ENCODE measurements at regions not wholly inside any gene's neighbourhood (a gene's known extent, or its start where the extent isn't known, plus 50 kb on each side); places are given as distances from the start of the nearest gene placed in this dataset.

DNA sequence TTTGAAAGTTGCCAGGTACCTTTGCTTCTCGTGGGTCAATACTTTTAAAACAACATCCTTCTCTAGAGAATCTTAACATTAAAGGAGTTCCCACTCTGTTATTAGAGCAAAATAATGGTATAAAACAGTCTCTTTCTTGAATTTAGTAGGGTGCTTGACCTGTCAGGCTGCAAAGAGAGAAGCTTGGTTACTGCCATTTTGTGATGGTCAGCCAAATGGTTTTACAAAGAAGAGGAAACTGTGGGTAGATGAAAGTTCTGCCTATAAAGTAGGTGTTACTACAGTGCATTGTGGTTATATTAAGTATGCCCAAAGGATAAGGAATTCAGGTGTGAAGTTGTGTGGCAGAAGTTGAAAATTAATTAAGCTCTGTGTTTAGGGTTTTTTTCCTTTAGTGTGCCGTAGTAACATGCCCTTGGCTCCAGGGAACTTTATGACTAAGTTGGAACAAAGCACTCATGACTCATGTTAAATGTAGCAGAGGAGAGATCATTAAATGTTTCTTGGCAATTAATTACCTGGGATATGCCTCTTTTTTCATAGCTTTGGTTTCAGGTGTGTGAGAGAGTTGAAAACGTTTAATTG is 354.0 kb upstream of the KITLG start:
- DNase-seq, result no peak
- H3K79me2 ChIP-seq (ENCODE audit: insufficient read depth), result no peaks in the 10 kb centered on the region
- H3K9me2 ChIP-seq, result no peaks in the 10 kb centered on the region
- no peaks in the 10 kb centered on the region for H3K9me3 ChIP-seq
- WGBS (ENCODE audit: low lambda C conversion rate), result 80% methylated on average over 3 of the region's 3 CpGs
- no peak overlapping the region for H3K27ac ChIP-seq (ENCODE audit: low read depth in 2 of 2, low read length in 1 of 2)
- H3K27me3 ChIP-seq (ENCODE audit: insufficient read depth), result no peaks in the 10 kb centered on the region
- ChIA-PET CTCF (interaction anchor here (1.3 kb wide), 1 partner anchor 60 kb away, joined by 3 read pairs; no protein-coding TSS in a partner anchor), POLR2A (interaction anchor here (1.2 kb wide), 1 partner anchor 11 kb away, joined by 3 read pairs; no protein-coding TSS in a partner anchor)
- H2AFZ ChIP-seq (ENCODE audit: low read depth), result 0 out of 2 replicates have a peak overlapping the region, but pooled peaks have one; percentile 32
- H3K4me1 ChIP-seq (ENCODE audit: control insufficient read depth in 1 of 2, insufficient read depth in 2 of 2, low read depth in 1 of 2, low read length in 1 of 2), result no peaks in the 10 kb centered on the region
- H3K4me2 ChIP-seq, result no peak overlapping the region
- no peaks in the 10 kb centered on the region for H4K20me1 ChIP-seq (ENCODE audit: insufficient read depth)
- TF ChIP-seq EP300 (IDR thresholded peaks at IDR 0.05; ENCODE audit: borderline replicate concordance in 1 of 2, low read depth in 1 of 2, low read length in 1 of 2) (0 out of 4 replicates have a peak, but pooled peaks of 1 of the 2 experiments have one; percentile 22), FOSL2 (IDR thresholded peaks at IDR 0.05; ENCODE audit: borderline replicate concordance, low read depth) (peak; percentile 50; the same call in 1 of the 2 replicates), NFIC (IDR thresholded peaks at IDR 0.05; ENCODE audit: borderline replicate concordance) (peak; percentile 26; the same call in 1 of the 2 replicates), NRF1 (IDR thresholded peaks at IDR 0.05; ENCODE audit: low read depth, low read length) (no peak)
- no peak overlapping the region for H3K4me3 ChIP-seq (ENCODE audit: low read depth in 2 of 2, low read length in 1 of 2)
- H3K36me3 ChIP-seq (replicated peaks in 1 of 2; ENCODE audit: control insufficient read depth in 1 of 2, insufficient read depth in 2 of 2, low read length in 1 of 2), result no peaks in the 10 kb centered on the region
- H3K9ac ChIP-seq, result no peak overlapping the region
- H3F3A ChIP-seq (replicated peaks; ENCODE audit: insufficient read depth), result no peaks in the 10 kb centered on the region

DNA sequence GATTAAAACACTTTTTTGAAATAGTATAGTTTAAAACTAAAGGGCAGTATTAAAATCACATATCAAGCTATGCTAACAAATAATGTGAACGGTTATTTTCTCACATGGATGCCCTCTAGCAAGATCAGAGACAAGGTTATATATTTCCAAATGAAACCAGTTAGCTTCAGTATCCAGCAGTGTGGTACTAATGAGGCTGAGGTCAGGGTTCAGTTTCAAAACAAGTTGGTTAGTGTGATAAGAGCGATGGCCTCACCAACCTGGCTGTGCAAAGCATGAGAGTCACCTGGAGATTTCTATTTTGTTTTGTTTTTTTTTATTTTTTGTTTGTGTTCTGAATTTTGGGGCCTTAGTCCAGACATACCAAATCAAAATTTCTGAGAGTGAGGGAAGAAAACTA is 352.2 kb upstream of the KITLG start:
- Histone ChIP-seq H3K4me2 (no peak overlapping the region), H3K36me3 (replicated peaks in 1 of 2; ENCODE audit: control insufficient read depth in 1 of 2, insufficient read depth in 2 of 2, low read length in 1 of 2) (no peaks in the 10 kb centered on the region), H3F3A (replicated peaks; ENCODE audit: insufficient read depth) (no peaks in the 10 kb centered on the region), H2AFZ (ENCODE audit: low read depth) (no peak overlapping the region), H3K4me3 (ENCODE audit: low read depth in 2 of 2, low read length in 1 of 2) (no peak overlapping the region), H4K20me1 (ENCODE audit: insufficient read depth) (no peaks in the 10 kb centered on the region), H3K27me3 (ENCODE audit: insufficient read depth) (no peaks in the 10 kb centered on the region), H3K9me3 (no peaks in the 10 kb centered on the region), H3K79me2 (ENCODE audit: insufficient read depth) (no peaks in the 10 kb centered on the region), H3K27ac (ENCODE audit: low read depth in 2 of 2, low read length in 1 of 2) (no peak overlapping the region), H3K9me2 (no peaks in the 10 kb centered on the region), H3K4me1 (ENCODE audit: control insufficient read depth in 1 of 2, insufficient read depth in 2 of 2, low read depth in 1 of 2, low read length in 1 of 2) (no peaks in the 10 kb centered on the region), H3K9ac (no peak overlapping the region)
- TF ChIP-seq, protein P1, sequence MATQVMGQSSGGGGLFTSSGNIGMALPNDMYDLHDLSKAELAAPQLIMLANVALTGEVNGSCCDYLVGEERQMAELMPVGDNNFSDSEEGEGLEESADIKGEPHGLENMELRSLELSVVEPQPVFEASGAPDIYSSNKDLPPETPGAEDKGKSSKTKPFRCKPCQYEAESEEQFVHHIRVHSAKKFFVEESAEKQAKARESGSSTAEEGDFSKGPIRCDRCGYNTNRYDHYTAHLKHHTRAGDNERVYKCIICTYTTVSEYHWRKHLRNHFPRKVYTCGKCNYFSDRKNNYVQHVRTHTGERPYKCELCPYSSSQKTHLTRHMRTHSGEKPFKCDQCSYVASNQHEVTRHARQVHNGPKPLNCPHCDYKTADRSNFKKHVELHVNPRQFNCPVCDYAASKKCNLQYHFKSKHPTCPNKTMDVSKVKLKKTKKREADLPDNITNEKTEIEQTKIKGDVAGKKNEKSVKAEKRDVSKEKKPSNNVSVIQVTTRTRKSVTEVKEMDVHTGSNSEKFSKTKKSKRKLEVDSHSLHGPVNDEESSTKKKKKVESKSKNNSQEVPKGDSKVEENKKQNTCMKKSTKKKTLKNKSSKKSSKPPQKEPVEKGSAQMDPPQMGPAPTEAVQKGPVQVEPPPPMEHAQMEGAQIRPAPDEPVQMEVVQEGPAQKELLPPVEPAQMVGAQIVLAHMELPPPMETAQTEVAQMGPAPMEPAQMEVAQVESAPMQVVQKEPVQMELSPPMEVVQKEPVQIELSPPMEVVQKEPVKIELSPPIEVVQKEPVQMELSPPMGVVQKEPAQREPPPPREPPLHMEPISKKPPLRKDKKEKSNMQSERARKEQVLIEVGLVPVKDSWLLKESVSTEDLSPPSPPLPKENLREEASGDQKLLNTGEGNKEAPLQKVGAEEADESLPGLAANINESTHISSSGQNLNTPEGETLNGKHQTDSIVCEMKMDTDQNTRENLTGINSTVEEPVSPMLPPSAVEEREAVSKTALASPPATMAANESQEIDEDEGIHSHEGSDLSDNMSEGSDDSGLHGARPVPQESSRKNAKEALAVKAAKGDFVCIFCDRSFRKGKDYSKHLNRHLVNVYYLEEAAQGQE (IDR thresholded peaks at IDR 0.05; ENCODE audit: low read depth, low read length), result no peak
- TF ChIP-seq, protein P2, sequence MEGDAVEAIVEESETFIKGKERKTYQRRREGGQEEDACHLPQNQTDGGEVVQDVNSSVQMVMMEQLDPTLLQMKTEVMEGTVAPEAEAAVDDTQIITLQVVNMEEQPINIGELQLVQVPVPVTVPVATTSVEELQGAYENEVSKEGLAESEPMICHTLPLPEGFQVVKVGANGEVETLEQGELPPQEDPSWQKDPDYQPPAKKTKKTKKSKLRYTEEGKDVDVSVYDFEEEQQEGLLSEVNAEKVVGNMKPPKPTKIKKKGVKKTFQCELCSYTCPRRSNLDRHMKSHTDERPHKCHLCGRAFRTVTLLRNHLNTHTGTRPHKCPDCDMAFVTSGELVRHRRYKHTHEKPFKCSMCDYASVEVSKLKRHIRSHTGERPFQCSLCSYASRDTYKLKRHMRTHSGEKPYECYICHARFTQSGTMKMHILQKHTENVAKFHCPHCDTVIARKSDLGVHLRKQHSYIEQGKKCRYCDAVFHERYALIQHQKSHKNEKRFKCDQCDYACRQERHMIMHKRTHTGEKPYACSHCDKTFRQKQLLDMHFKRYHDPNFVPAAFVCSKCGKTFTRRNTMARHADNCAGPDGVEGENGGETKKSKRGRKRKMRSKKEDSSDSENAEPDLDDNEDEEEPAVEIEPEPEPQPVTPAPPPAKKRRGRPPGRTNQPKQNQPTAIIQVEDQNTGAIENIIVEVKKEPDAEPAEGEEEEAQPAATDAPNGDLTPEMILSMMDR (IDR thresholded peaks at IDR 0.05), result no peak
- no peak for TF ChIP-seq RFX5 (IDR thresholded peaks at IDR 0.05; ENCODE audit: low read length)
- no peak for TF ChIP-seq TCF12 (IDR thresholded peaks at IDR 0.05)
- no peak for TF ChIP-seq SIN3A (IDR thresholded peaks at IDR 0.05; ENCODE audit: borderline replicate concordance, low read depth, low read length)
- ChIA-PET CTCF (no interaction called here), POLR2A (no interaction called here)
- no peak for DNase-seq
- WGBS (ENCODE audit: low lambda C conversion rate), result 93% methylated on average over 2 of the region's 2 CpGs
